H1 (cell line): ENCODE measurements at regions not wholly inside any gene's neighbourhood (a gene's known extent, or its start where the extent isn't known, plus 50 kb on each side); places are given as distances from the start of the nearest gene placed in this dataset.

Experiments
- CTCF ChIA-PET: fragments of 300-600 bp; sonication (Branson Sonifier 250); formaldehyde crosslinking; loops from one replicate; lab custom pipeline; 2021; ENCODE audit not compliant: partially characterized antibody; lab: Charles Lee
- POLR2A ChIA-PET: fragments of 300-600 bp; sonication (Branson Sonifier 250); formaldehyde crosslinking; loops from one replicate; lab custom pipeline; 2021; ENCODE audit warnings: inconsistent platforms; ENCODE audit not compliant: partially characterized antibody; lab: Charles Lee
- DNase-seq, 2 experiments: peaks; one replicate each; pipeline versions ENCODE4 v3.0.0 to v3.0.0-alpha.2; 2010 to 2022; ENCODE audit warnings: low spot score in 2 of 2, low read depth in 1 of 2, mixed read lengths in 1 of 2
- FAIRE-seq: peaks from 2 replicates; lab custom pipeline; 2011; peaks lifted over from hg19 to GRCh38; lab: Jason Lieb, UNC
- H2AFZ ChIP-seq: 2 replicates; pipeline ENCODE4 v1.8.1; 2012; ENCODE audit warnings: low read length, inconsistent platforms
- H2AK5ac ChIP-seq: 2 replicates; pipeline ENCODE4 v1.6.1; 2013; ENCODE audit warnings: low read depth, low read length
- H2BK120ac ChIP-seq: replicated peaks from 2 replicates; pipeline ENCODE3; 2013; ENCODE audit warnings: low read depth, low read length, inconsistent platforms
- H2BK12ac ChIP-seq: 2 replicates; pipeline ENCODE4 v1.6.1; 2013; ENCODE audit warnings: low read depth, low read length
- H2BK15ac ChIP-seq: 2 replicates; pipeline ENCODE4 v1.6.1; 2013; ENCODE audit warnings: low read length
- H2BK20ac ChIP-seq: 2 replicates; pipeline ENCODE4 v1.6.1; 2013; ENCODE audit warnings: low read length
- H2BK5ac ChIP-seq: 2 replicates; pipeline ENCODE4 v1.6.1; 2013; ENCODE audit warnings: low read depth, low read length
- H3K14ac ChIP-seq: 2 replicates; pipeline ENCODE4 v1.6.1; 2013; ENCODE audit warnings: inconsistent platforms; ENCODE audit not compliant: insufficient read length
- H3K18ac ChIP-seq: 2 replicates; pipeline ENCODE4 v1.6.1; 2013; ENCODE audit warnings: low read length; ENCODE audit errors: extremely low read depth
- H3K23ac ChIP-seq: 2 replicates; pipeline ENCODE4 v1.6.1; 2013; ENCODE audit warnings: inconsistent platforms; ENCODE audit not compliant: insufficient read length
- H3K23me2 ChIP-seq: 2 replicates; pipeline ENCODE4 v1.6.1; 2013; ENCODE audit warnings: low read depth, low read length
- H3K27ac ChIP-seq: 2 replicates; pipeline ENCODE4 v1.6.1; 2011; ENCODE audit warnings: low read depth, low read length, inconsistent platforms
- H3K27me3 ChIP-seq, 4 experiments: replicated peaks in 1 of 4; 1 replicate in 1 of 4; 2 replicates in 3 of 4; pipeline versions ENCODE4 v1.6.1 to v1.8.1; 2011 to 2013; ENCODE audit warnings: low read length in 3 of 4, mild to moderate bottlenecking in 3 of 4, inconsistent platforms in 2 of 4, mixed read lengths in 2 of 4, moderate library complexity in 1 of 4; ENCODE audit not compliant: control insufficient read depth in 3 of 4, insufficient read depth in 3 of 4; ENCODE audit errors: extremely low read depth in 1 of 4
- H3K36me3 ChIP-seq, 4 experiments: 2 replicates each; pipeline versions ENCODE4 v1.6.1 to v1.8.1; 2011 to 2013; ENCODE audit warnings: mild to moderate bottlenecking in 4 of 4, low read length in 3 of 4, moderate library complexity in 2 of 4, control low read depth in 1 of 4, inconsistent platforms in 1 of 4; ENCODE audit not compliant: insufficient read depth in 4 of 4, control insufficient read depth in 2 of 4
- H3K4ac ChIP-seq: replicated peaks from 2 replicates; pipeline ENCODE3; 2013; ENCODE audit warnings: low read length, low read depth, mixed read lengths, inconsistent platforms; ENCODE audit not compliant: insufficient read length
- H3K4me1 ChIP-seq, 4 experiments: replicated peaks in 1 of 4; 1 replicate in 1 of 4; 2 replicates in 3 of 4; pipeline versions ENCODE4 v1.6.1 to v1.8.1; 2011 to 2013; ENCODE audit warnings: low read length in 3 of 4, inconsistent platforms in 2 of 4, mixed read lengths in 1 of 4; ENCODE audit not compliant: insufficient read depth in 4 of 4, control insufficient read depth in 3 of 4
- H3K4me2 ChIP-seq, 2 experiments: 2 replicates each; pipeline versions ENCODE4 v1.6.1 to v1.8.1; 2011 to 2013; ENCODE audit warnings: low read depth in 2 of 2, low read length in 2 of 2, control low read depth in 1 of 2, inconsistent platforms in 1 of 2, mild to moderate bottlenecking in 1 of 2; ENCODE audit not compliant: insufficient read depth in 1 of 2
- H3K4me3 ChIP-seq, 4 experiments: fragments of 200-600, 300-600 bp in 1 of 4; sonication (generic), shearing (Covaris generic), sonication (Bioruptor Twin) in 1 of 4; 2 replicates each; pipeline versions ENCODE4 v1.5.1 to v1.8.1; 2011 to 2016; ENCODE audit warnings: low read length in 4 of 4, low read depth in 3 of 4, control low read depth in 2 of 4, inconsistent platforms in 2 of 4, mild to moderate bottlenecking in 2 of 4, mixed read lengths in 1 of 4, moderate library complexity in 1 of 4; ENCODE audit not compliant: insufficient read depth in 2 of 4; ENCODE audit errors: extremely low read depth in 1 of 4
- H3K56ac ChIP-seq: replicated peaks from 2 replicates; pipeline ENCODE3; 2013; ENCODE audit warnings: low read depth, mild to moderate bottlenecking, mixed read lengths, low read length, inconsistent platforms; ENCODE audit not compliant: insufficient read length
- H3K79me1 ChIP-seq: 2 replicates; pipeline ENCODE4 v1.6.1; 2013; ENCODE audit warnings: low read depth, low read length, control low read depth
- H3K79me2 ChIP-seq, 2 experiments: 2 replicates each; pipeline versions ENCODE4 v1.6.1 to v1.8.1; 2012 to 2013; ENCODE audit warnings: low read length in 2 of 2, mild to moderate bottlenecking in 2 of 2, inconsistent platforms in 1 of 2; ENCODE audit not compliant: insufficient read depth in 2 of 2, control insufficient read depth in 1 of 2
- H3K9ac ChIP-seq, 4 experiments: replicated peaks in 1 of 4; 1 replicate in 1 of 4; 2 replicates in 3 of 4; pipeline versions ENCODE4 v1.6.1 to v1.8.1; 2011 to 2013; ENCODE audit warnings: low read depth in 3 of 4, low read length in 3 of 4, control low read depth in 2 of 4, mild to moderate bottlenecking in 2 of 4, moderate library complexity in 2 of 4, inconsistent platforms in 1 of 4; ENCODE audit errors: extremely low read depth in 1 of 4
- H3K9me3 ChIP-seq, 2 experiments: 2 replicates each; pipeline versions ENCODE4 v1.6.1 to v1.8.1; 2012 to 2013; ENCODE audit warnings: mild to moderate bottlenecking in 2 of 2, moderate library complexity in 2 of 2, control low read depth in 1 of 2, inconsistent platforms in 1 of 2, low read depth in 1 of 2, low read length in 1 of 2, mixed read lengths in 1 of 2; ENCODE audit not compliant: insufficient read depth in 2 of 2
- H4K20me1 ChIP-seq, 2 experiments: replicated peaks in 1 of 2; 2 replicates each; pipeline versions ENCODE3 to v1.8.1; 2011 to 2013; ENCODE audit warnings: inconsistent platforms in 2 of 2, low read length in 2 of 2, mild to moderate bottlenecking in 1 of 2; ENCODE audit not compliant: insufficient read depth in 2 of 2, control insufficient read depth in 1 of 2
- H4K5ac ChIP-seq: 2 replicates; pipeline ENCODE4 v1.6.1; 2013; ENCODE audit warnings: low read length, low read depth, mixed read lengths, inconsistent platforms; ENCODE audit not compliant: insufficient read length
- H4K8ac ChIP-seq: 2 replicates; pipeline ENCODE4 v1.8.0; 2013; ENCODE audit warnings: mild to moderate bottlenecking, moderate library complexity, low read length, inconsistent platforms; ENCODE audit not compliant: insufficient read depth; ENCODE audit errors: extremely low read depth
- H4K91ac ChIP-seq: replicated peaks from 2 replicates; pipeline ENCODE3; 2013; ENCODE audit warnings: low read length, mixed read lengths, inconsistent platforms; ENCODE audit not compliant: insufficient read length
- ASH2L ChIP-seq: fragments of 200-600, 300-600 bp; sonication (generic); IDR thresholded peaks from one replicate; pipeline ENCODE4 v1.7.1; 2017; ENCODE audit warnings: low read length
- EGR1 ChIP-seq: IDR thresholded peaks from 2 replicates; pipeline ENCODE4 v1.6.1; 2011; ENCODE audit warnings: low read depth, low read length, borderline replicate concordance
- MAFK ChIP-seq: IDR thresholded peaks from 2 replicates; pipeline ENCODE4 v1.6.1; 2012; ENCODE audit warnings: low read depth, mild to moderate bottlenecking, improper control_type of control experiment, low read length
- POLR2A ChIP-seq, 2 experiments: IDR thresholded peaks; 1 replicate in 1 of 2; 2 replicates in 1 of 2; pipeline ENCODE4 v1.6.1; 2011; ENCODE audit warnings: low read depth in 2 of 2, low read length in 2 of 2, mild to moderate bottlenecking in 2 of 2; ENCODE audit errors: control extremely low read depth in 1 of 2
- RAD21 ChIP-seq, 2 experiments: IDR thresholded peaks in 1 of 2; conservative IDR thresholded peaks in 1 of 2; 2 replicates each; pipeline ENCODE4 v1.6.1; 2011; ENCODE audit warnings: low read depth in 2 of 2, low read length in 2 of 2, improper control_type of control experiment in 1 of 2, inconsistent platforms in 1 of 2, mild to moderate bottlenecking in 1 of 2, moderate library complexity in 1 of 2
- RFX5 ChIP-seq: IDR thresholded peaks from 2 replicates; pipeline ENCODE4 v1.6.1; 2011; ENCODE audit warnings: low read depth, low read length, improper control_type of control experiment, borderline replicate concordance
- SRF ChIP-seq: IDR thresholded peaks from 2 replicates; pipeline ENCODE4 v1.6.1; 2011; ENCODE audit warnings: mild to moderate bottlenecking, low read depth, low read length, moderate library complexity
- YY1 ChIP-seq: IDR thresholded peaks from 2 replicates; pipeline ENCODE4 v1.6.1; 2011; ENCODE audit warnings: low read depth, mild to moderate bottlenecking, low read length
- WGBS, 2 experiments: shearing (Covaris generic) in 1 of 2; methylation state at CpG; one replicate each; pipeline versions ENCODE4 v1.1.6 to v1.1.7; 2013 to 2015; ENCODE audit warnings: low lambda C conversion rate in 2 of 2, mixed read lengths in 2 of 2, inconsistent platforms in 1 of 2, low coverage in 1 of 2, missing lambda C conversion rate in 1 of 2; ENCODE audit not compliant: insufficient replicate concordance in 2 of 2, insufficient coverage in 1 of 2, insufficient read length in 1 of 2; ENCODE audit errors: extremely low coverage in 1 of 2, missing lambda C conversion rate in 1 of 2; 5-methylcytosine and 5-hydroxymethylcytosine counted together

DNA sequence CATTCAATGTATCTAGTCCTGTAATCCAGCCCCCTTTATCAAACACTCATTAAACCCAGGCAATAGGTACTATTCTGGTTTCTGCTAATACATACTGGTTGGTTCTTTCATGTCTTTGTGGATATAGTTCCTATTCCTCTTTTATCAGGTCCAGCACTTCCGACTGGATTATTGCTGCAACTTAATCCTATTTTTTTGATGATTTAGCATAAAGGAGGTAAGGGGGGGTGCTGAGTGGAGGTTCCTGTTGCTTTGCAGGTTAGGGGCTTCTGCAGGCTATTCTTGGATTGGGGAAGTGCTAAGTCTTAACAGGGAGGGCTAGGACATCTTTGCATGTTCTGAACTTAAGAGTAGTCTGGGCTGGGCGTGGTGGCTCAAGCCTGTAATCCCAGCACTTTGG, 377.7 kb downstream of the FGF10 start:
- ChIA-PET CTCF (interaction anchor here (0.8 kb wide), 1 partner anchor 317 kb away, joined by 3 read pairs; no protein-coding TSS in a partner anchor), POLR2A (no interaction called here)
- H2AFZ ChIP-seq = no peak overlapping the region
- WGBS, 2 experiments = 89% methylated on average over 2 of the region's 2 CpGs; no CpG with 5 or more reads in 1 of the 2 experiments
- H3K27ac ChIP-seq = no peak overlapping the region
- no peaks in the 10 kb centered on the region for H3K4me1 ChIP-seq
- H3K56ac ChIP-seq = no peak overlapping the region
- no peak for FAIRE-seq
- H3K14ac ChIP-seq = no peak overlapping the region
- no peak overlapping the region for H4K91ac ChIP-seq
- peaks cover 16 to 19% of the 10 kb centered on the region in 2 experiments for H3K9me3 ChIP-seq
- H3K79me2 ChIP-seq = no peaks in the 10 kb centered on the region
- no peak overlapping the region for H2BK12ac ChIP-seq
- no peak overlapping the region for H2BK15ac ChIP-seq
- H3K23ac ChIP-seq = no peak overlapping the region
- H2AK5ac ChIP-seq = no peak overlapping the region
- TF ChIP-seq RAD21 (IDR thresholded peaks at IDR 0.05 in 1 of 2, conservative IDR thresholded peaks at IDR 0.05 in 1 of 2; ENCODE audit: low read depth in 2 of 2, low read length in 2 of 2) = no peak
- no peak for TF ChIP-seq EGR1
- no peak for TF ChIP-seq SRF
- TF ChIP-seq MAFK = no peak
- TF ChIP-seq RFX5 = no peak
- TF ChIP-seq ASH2L = no peak
- TF ChIP-seq POLR2A (IDR thresholded peaks at IDR 0.05; ENCODE audit: control extremely low read depth in 1 of 2, low read depth in 2 of 2, low read length in 2 of 2) = no peak
- no peak for TF ChIP-seq YY1
- H2BK5ac ChIP-seq = no peak overlapping the region
- no peak overlapping the region for H3K18ac ChIP-seq
- H3K23me2 ChIP-seq = no peaks in the 10 kb centered on the region
- H3K79me1 ChIP-seq = no peaks in the 10 kb centered on the region
- H3K9ac ChIP-seq = no peak overlapping the region
- H2BK120ac ChIP-seq = no peak overlapping the region
- no peak overlapping the region for H3K4me2 ChIP-seq
- no peak for DNase-seq
- H3K27me3 ChIP-seq = no peaks in the 10 kb centered on the region
- H2BK20ac ChIP-seq = no peak overlapping the region
- H3K36me3 ChIP-seq = no peaks in the 10 kb centered on the region; a peak in 1 of 8 replicates
- no peak overlapping the region for H4K8ac ChIP-seq
- no peak overlapping the region for H3K4ac ChIP-seq
- H4K20me1 ChIP-seq = no peaks in the 10 kb centered on the region
- no peak overlapping the region for H3K4me3 ChIP-seq
- H4K5ac ChIP-seq = no peak overlapping the region
